GM23338 (cell line): ENCODE measurements at regions not wholly inside any gene's neighbourhood (a gene's known extent, or its start where the extent isn't known, plus 50 kb on each side); places are given as distances from the start of the nearest gene placed in this dataset.

Source experiments
- ATAC-seq: fragments of 200-7000 bp; cut with Tn5 transposase; 3 replicates; pipeline ENCODE4 v1.9.1; 2020
- DNase-seq: peaks from one replicate; pipeline ENCODE4 v3.0.0-alpha.2; 2015; ENCODE audit warnings: low spot score
- H2AFZ ChIP-seq: fragments of 200-600 bp; sonication (generic); 2 replicates; pipeline ENCODE4 v1.8.0; 2016; ENCODE audit warnings: antibody characterized with exemption, mild to moderate bottlenecking, moderate library complexity
- H3F3A ChIP-seq: fragments of 200-600 bp; sonication (generic); replicated peaks from 2 replicates; pipeline ENCODE4 v1.8.0; 2017; ENCODE audit warnings: antibody characterized with exemption, mixed run types, low read depth
- H3K27ac ChIP-seq: fragments of 200-600 bp; sonication (generic); 2 replicates; pipeline ENCODE4 v1.6.1; 2016; ENCODE audit warnings: low read depth
- H3K27me3 ChIP-seq: fragments of 200-600 bp; sonication (generic); 2 replicates; pipeline ENCODE4 v1.8.0; 2016; ENCODE audit warnings: mild to moderate bottlenecking, mixed run types, moderate library complexity; ENCODE audit not compliant: insufficient read depth
- H3K36me3 ChIP-seq: fragments of 200-600 bp; sonication (generic); 2 replicates; pipeline ENCODE4 v1.8.0; 2016; ENCODE audit warnings: mild to moderate bottlenecking; ENCODE audit not compliant: insufficient read depth
- H3K4me1 ChIP-seq: fragments of 200-600 bp; sonication (generic); 2 replicates; pipeline ENCODE4 v1.8.0; 2016; ENCODE audit warnings: mild to moderate bottlenecking, moderate library complexity; ENCODE audit not compliant: insufficient read depth
- H3K4me2 ChIP-seq: fragments of 200-600 bp; sonication (generic); 2 replicates; pipeline ENCODE4 v1.7.1; 2017; ENCODE audit warnings: mixed run types
- H3K4me3 ChIP-seq: fragments of 200-600 bp; sonication (generic); 2 replicates; pipeline ENCODE4 v1.6.1; 2016; ENCODE audit warnings: mixed run types
- H3K79me2 ChIP-seq: fragments of 200-600 bp; sonication (generic); replicated peaks from 2 replicates; pipeline ENCODE4 v1.8.0; 2017; ENCODE audit warnings: mild to moderate bottlenecking; ENCODE audit not compliant: insufficient read depth
- H3K9me2 ChIP-seq: fragments of 200-600 bp; sonication (generic); 2 replicates; pipeline ENCODE4 v1.8.0; 2017; ENCODE audit not compliant: insufficient read depth
- H4K20me1 ChIP-seq: fragments of 200-600 bp; sonication (generic); replicated peaks from 2 replicates; pipeline ENCODE4 v1.8.0; 2017; ENCODE audit warnings: mild to moderate bottlenecking; ENCODE audit not compliant: insufficient read depth
- H3K27ac Mint-ChIP-seq: 2 replicates; pipeline ENCODE4 v1.8.0; 2020; ENCODE audit warnings: inconsistent platforms, mild to moderate bottlenecking, moderate library complexity, mixed read lengths
- H3K27me3 Mint-ChIP-seq: 3 replicates; pipeline ENCODE4 v1.8.0; 2022; ENCODE audit warnings: low read depth, mild to moderate bottlenecking, moderate library complexity, mixed read lengths, inconsistent platforms; ENCODE audit not compliant: insufficient read depth, poor library complexity
- H3K36me3 Mint-ChIP-seq: 3 replicates; pipeline ENCODE4 v1.8.0; 2021; ENCODE audit warnings: low read depth, mild to moderate bottlenecking, inconsistent platforms, moderate library complexity, mixed read lengths
- H3K4me1 Mint-ChIP-seq: 3 replicates; pipeline ENCODE4 v1.8.0; 2020; ENCODE audit warnings: mild to moderate bottlenecking, inconsistent platforms, mixed read lengths
- H3K4me3 Mint-ChIP-seq: 3 replicates; pipeline ENCODE4 v1.8.0; 2021; ENCODE audit warnings: moderate library complexity, mild to moderate bottlenecking, inconsistent platforms, mixed read lengths
- H3K9me3 Mint-ChIP-seq: 3 replicates; pipeline ENCODE4 v1.8.0; 2020; ENCODE audit warnings: moderate library complexity, mild to moderate bottlenecking, inconsistent platforms, mixed read lengths
- CREB1 ChIP-seq: fragments of 250-450 bp; sonication (Bioruptor Pico); IDR thresholded peaks from 2 replicates; pipeline ENCODE4 v1.5.0; 2020; ENCODE audit warnings: low read depth, mild to moderate bottlenecking, moderate library complexity
- EZH2 ChIP-seq: fragments of 200-600 bp; sonication (generic); IDR thresholded peaks from one replicate; pipeline ENCODE4 v1.8.0; 2017; ENCODE audit warnings: antibody characterized with exemption, mild to moderate bottlenecking, low read depth; ENCODE audit not compliant: unreplicated experiment
- EZH2phosphoT487 ChIP-seq: fragments of 200-600 bp; sonication (generic); IDR thresholded peaks from one replicate; pipeline ENCODE4 v1.8.1; 2018; ENCODE audit warnings: antibody characterized with exemption; ENCODE audit not compliant: unreplicated experiment
- JUNB ChIP-seq: IDR thresholded peaks from one replicate; pipeline ENCODE4 v1.6.1; 2016; ENCODE audit warnings: antibody characterized with exemption; ENCODE audit not compliant: unreplicated experiment
- NANOG ChIP-seq: IDR thresholded peaks from 2 replicates; pipeline ENCODE4 v1.6.1; 2016; ENCODE audit warnings: antibody characterized with exemption, borderline replicate concordance
- POLR2AphosphoS5 ChIP-seq: IDR thresholded peaks from 2 replicates; pipeline ENCODE4 v1.6.1; 2016; ENCODE audit warnings: antibody characterized with exemption, low read depth
- STAT1 ChIP-seq: IDR thresholded peaks from one replicate; pipeline ENCODE4 v1.6.1; 2016; ENCODE audit warnings: antibody characterized with exemption; ENCODE audit not compliant: unreplicated experiment
- ZNF114 ChIP-seq: fragments of 250-450 bp; sonication (Bioruptor Pico); IDR thresholded peaks from 2 replicates; pipeline ENCODE4 v1.5.0; 2020; ENCODE audit warnings: mild to moderate bottlenecking, moderate library complexity
- ZNF331 ChIP-seq: fragments of 250-450 bp; sonication (Bioruptor Pico); IDR thresholded peaks from 2 replicates; pipeline ENCODE4 v1.5.0; 2020; ENCODE audit warnings: low read depth, mild to moderate bottlenecking, moderate library complexity
- TF ChIP-seq, protein P1 (sequence below): IDR thresholded peaks from 2 replicates; pipeline ENCODE4 v1.6.1; 2016; ENCODE audit warnings: antibody characterized with exemption
- TF ChIP-seq, protein P2 (sequence below): fragments of 250-450 bp; sonication (Bioruptor Pico); IDR thresholded peaks from 2 replicates; pipeline ENCODE4 v1.5.0; 2020; ENCODE audit warnings: mild to moderate bottlenecking, moderate library complexity
- TF ChIP-seq, protein P3 (sequence below), 2 experiments: fragments of 200-600 bp in 1 of 2; sonication (generic) in 1 of 2; conservative IDR thresholded peaks; 2 replicates each; pipeline versions ENCODE4 v1.5.1 to v1.6.1; 2016 to 2017; ENCODE audit warnings: antibody characterized with exemption in 2 of 2, low read depth in 2 of 2, mild to moderate bottlenecking in 2 of 2, moderate library complexity in 1 of 2

DNA sequence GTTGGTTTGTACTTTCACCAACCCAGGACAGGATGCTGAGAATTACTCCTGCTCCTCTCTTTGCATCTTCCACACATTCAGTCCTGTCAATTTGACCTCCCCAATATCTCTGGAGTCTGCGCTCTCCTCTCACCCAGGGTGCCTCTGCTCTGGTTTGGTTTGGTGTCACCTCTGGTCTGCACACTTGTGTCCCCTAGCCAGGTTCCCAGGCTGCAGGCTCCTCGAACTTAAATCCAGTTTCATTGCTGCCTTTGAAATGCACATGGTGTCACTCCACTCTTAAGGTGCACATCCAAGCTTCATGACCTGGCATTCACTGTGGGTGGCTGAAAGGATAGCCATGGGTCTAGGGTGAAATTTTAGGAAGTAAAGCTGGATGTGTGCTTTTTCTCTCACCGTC lies 271.6 kb downstream of the RPS24 start:
- H4K20me1 ChIP-seq: no peaks in the 10 kb centered on the region
- no peak overlapping the region for H3K4me3 ChIP-seq
- peaks cover 10% of the 10 kb centered on the region for H3K4me1 ChIP-seq
- Mint-ChIP-seq H3K27me3 (peaks cover 7% of the 10 kb centered on the region), H3K27ac (no peak overlapping the region), H3K9me3 (peaks cover 2% of the 10 kb centered on the region; the same call in 2 of the 3 replicates), H3K36me3 (no peaks in the 10 kb centered on the region), H3K4me1 (peaks cover 21% of the 10 kb centered on the region), H3K4me3 (no peak overlapping the region)
- TF ChIP-seq ZNF114 (CRISPR knock-in tag): no peak
- TF ChIP-seq NANOG: no peak
- no peak for TF ChIP-seq ZNF331
- TF ChIP-seq CREB1 (CRISPR knock-in tag): no peak
- TF ChIP-seq POLR2AphosphoS5: no peak
- TF ChIP-seq, protein P1, sequence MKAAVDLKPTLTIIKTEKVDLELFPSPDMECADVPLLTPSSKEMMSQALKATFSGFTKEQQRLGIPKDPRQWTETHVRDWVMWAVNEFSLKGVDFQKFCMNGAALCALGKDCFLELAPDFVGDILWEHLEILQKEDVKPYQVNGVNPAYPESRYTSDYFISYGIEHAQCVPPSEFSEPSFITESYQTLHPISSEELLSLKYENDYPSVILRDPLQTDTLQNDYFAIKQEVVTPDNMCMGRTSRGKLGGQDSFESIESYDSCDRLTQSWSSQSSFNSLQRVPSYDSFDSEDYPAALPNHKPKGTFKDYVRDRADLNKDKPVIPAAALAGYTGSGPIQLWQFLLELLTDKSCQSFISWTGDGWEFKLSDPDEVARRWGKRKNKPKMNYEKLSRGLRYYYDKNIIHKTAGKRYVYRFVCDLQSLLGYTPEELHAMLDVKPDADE: no peak
- TF ChIP-seq STAT1: no peak
- no peak overlapping the region for H3K27ac ChIP-seq
- no peaks in the 10 kb centered on the region for H3K79me2 ChIP-seq
- ATAC-seq (no peak), DNase-seq (no peak)
- H3F3A ChIP-seq: no peaks in the 10 kb centered on the region
- no peak overlapping the region for H3K4me2 ChIP-seq
- no peaks in the 10 kb centered on the region for H3K27me3 ChIP-seq
- H2AFZ ChIP-seq: no peak overlapping the region
- H3K36me3 ChIP-seq: no peaks in the 10 kb centered on the region
- 0 out of 2 replicates have a peak, but pooled peaks cover 5% of the 10 kb centered on the region for H3K9me2 ChIP-seq

DNA sequence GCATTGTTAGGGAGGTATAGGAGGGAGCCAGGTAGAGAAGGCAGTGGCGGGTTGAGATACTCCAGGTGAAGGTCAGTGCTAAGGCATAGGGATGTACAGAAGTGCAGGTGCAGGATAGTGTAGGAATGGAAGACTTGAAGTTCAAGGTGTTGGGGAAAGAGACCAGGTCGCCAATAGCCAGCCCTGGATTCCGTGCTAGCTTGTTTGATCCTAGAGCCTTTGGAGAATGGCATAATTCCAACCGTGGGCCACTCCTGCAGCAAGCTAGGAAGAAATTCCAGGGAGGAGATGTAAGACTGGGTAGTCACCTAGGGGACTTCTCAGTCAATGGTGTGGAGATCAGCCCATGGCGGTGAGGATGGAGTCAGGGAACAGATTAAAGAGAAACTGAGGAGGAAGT lies 272.7 kb downstream of the RPS24 start:
- H4K20me1 ChIP-seq: no peaks in the 10 kb centered on the region
- no peak overlapping the region for H3K27ac ChIP-seq
- no peaks in the 10 kb centered on the region for H3K36me3 ChIP-seq
- ATAC-seq (no peak), DNase-seq (no peak)
- H3K4me1 ChIP-seq: peaks cover 10% of the 10 kb centered on the region
- no peaks in the 10 kb centered on the region for H3F3A ChIP-seq
- no peaks in the 10 kb centered on the region for H3K79me2 ChIP-seq
- no peaks in the 10 kb centered on the region for H3K9me2 ChIP-seq
- no peaks in the 10 kb centered on the region for H3K27me3 ChIP-seq
- Mint-ChIP-seq H3K4me3 (no peak overlapping the region), H3K27ac (no peak overlapping the region), H3K36me3 (no peaks in the 10 kb centered on the region), H3K27me3 (peaks cover 7% of the 10 kb centered on the region), H3K4me1 (peaks cover 21% of the 10 kb centered on the region), H3K9me3 (peaks cover 2% of the 10 kb centered on the region; the same call in 2 of the 3 replicates)
- H2AFZ ChIP-seq: no peak overlapping the region
- no peak overlapping the region for H3K4me2 ChIP-seq
- H3K4me3 ChIP-seq: no peak overlapping the region
- TF ChIP-seq ZNF114 (CRISPR knock-in tag) (no peak), EZH2 (no peak), EZH2phosphoT487 (no peak), ZNF331 (no peak), CREB1 (CRISPR knock-in tag) (no peak), NANOG (no peak), JUNB (no peak), POLR2AphosphoS5 (no peak), STAT1 (no peak)
- TF ChIP-seq, protein P2, sequence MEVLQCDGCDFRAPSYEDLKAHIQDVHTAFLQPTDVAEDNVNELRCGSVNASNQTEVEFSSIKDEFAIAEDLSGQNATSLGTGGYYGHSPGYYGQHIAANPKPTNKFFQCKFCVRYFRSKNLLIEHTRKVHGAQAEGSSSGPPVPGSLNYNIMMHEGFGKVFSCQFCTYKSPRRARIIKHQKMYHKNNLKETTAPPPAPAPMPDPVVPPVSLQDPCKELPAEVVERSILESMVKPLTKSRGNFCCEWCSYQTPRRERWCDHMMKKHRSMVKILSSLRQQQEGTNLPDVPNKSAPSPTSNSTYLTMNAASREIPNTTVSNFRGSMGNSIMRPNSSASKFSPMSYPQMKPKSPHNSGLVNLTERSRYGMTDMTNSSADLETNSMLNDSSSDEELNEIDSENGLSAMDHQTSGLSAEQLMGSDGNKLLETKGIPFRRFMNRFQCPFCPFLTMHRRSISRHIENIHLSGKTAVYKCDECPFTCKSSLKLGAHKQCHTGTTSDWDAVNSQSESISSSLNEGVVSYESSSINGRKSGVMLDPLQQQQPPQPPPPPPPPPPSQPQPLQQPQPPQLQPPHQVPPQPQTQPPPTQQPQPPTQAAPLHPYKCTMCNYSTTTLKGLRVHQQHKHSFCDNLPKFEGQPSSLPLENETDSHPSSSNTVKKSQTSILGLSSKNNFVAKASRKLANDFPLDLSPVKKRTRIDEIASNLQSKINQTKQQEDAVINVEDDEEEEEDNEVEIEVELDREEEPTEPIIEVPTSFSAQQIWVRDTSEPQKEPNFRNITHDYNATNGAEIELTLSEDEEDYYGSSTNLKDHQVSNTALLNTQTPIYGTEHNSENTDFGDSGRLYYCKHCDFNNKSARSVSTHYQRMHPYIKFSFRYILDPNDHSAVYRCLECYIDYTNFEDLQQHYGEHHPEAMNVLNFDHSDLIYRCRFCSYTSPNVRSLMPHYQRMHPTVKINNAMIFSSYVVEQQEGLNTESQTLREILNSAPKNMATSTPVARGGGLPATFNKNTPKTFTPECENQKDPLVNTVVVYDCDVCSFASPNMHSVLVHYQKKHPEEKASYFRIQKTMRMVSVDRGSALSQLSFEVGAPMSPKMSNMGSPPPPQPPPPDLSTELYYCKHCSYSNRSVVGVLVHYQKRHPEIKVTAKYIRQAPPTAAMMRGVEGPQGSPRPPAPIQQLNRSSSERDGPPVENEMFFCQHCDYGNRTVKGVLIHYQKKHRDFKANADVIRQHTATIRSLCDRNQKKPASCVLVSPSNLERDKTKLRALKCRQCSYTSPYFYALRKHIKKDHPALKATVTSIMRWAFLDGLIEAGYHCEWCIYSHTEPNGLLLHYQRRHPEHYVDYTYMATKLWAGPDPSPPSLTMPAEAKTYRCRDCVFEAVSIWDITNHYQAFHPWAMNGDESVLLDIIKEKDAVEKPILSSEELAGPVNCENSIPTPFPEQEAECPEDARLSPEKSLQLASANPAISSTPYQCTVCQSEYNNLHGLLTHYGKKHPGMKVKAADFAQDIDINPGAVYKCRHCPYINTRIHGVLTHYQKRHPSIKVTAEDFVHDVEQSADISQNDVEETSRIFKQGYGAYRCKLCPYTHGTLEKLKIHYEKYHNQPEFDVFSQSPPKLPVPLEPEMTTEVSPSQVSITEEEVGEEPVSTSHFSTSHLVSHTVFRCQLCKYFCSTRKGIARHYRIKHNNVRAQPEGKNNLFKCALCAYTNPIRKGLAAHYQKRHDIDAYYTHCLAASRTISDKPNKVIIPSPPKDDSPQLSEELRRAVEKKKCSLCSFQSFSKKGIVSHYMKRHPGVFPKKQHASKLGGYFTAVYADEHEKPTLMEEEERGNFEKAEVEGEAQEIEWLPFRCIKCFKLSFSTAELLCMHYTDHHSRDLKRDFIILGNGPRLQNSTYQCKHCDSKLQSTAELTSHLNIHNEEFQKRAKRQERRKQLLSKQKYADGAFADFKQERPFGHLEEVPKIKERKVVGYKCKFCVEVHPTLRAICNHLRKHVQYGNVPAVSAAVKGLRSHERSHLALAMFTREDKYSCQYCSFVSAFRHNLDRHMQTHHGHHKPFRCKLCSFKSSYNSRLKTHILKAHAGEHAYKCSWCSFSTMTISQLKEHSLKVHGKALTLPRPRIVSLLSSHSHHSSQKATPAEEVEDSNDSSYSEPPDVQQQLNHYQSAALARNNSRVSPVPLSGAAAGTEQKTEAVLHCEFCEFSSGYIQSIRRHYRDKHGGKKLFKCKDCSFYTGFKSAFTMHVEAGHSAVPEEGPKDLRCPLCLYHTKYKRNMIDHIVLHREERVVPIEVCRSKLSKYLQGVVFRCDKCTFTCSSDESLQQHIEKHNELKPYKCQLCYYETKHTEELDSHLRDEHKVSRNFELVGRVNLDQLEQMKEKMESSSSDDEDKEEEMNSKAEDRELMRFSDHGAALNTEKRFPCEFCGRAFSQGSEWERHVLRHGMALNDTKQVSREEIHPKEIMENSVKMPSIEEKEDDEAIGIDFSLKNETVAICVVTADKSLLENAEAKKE (CRISPR knock-in tag): no peak
- TF ChIP-seq, protein P1: no peak
- TF ChIP-seq, protein P3, sequence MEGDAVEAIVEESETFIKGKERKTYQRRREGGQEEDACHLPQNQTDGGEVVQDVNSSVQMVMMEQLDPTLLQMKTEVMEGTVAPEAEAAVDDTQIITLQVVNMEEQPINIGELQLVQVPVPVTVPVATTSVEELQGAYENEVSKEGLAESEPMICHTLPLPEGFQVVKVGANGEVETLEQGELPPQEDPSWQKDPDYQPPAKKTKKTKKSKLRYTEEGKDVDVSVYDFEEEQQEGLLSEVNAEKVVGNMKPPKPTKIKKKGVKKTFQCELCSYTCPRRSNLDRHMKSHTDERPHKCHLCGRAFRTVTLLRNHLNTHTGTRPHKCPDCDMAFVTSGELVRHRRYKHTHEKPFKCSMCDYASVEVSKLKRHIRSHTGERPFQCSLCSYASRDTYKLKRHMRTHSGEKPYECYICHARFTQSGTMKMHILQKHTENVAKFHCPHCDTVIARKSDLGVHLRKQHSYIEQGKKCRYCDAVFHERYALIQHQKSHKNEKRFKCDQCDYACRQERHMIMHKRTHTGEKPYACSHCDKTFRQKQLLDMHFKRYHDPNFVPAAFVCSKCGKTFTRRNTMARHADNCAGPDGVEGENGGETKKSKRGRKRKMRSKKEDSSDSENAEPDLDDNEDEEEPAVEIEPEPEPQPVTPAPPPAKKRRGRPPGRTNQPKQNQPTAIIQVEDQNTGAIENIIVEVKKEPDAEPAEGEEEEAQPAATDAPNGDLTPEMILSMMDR (conservative IDR thresholded peaks at IDR 0.05; ENCODE audit: low read depth in 2 of 2): no peak
